ENCODE measurements at regions not wholly inside any gene's neighbourhood (a gene's known extent, or its start where the extent isn't known, plus 50 kb on each side); places are given as distances from the start of the nearest gene placed in this dataset.
"Not testable (repeated sequence)": the region's sequence is repeated elsewhere in the genome, so short reads cannot be mapped to it uniquely, and the experiment has no call there.

- not testable (repeated sequence) for TF ChIP-seq CTCF, POLR2A (IDR thresholded peaks at IDR 0.05)
Observed at GRCh38 chr14:97167577-97167976, 370.4 kb downstream of the VRK1 start.
